GM23338 (cell line): ENCODE measurements at regions not wholly inside any gene's neighbourhood (a gene's known extent, or its start where the extent isn't known, plus 50 kb on each side); places are given as distances from the start of the nearest gene placed in this dataset.

Source experiments
- ATAC-seq: fragments of 200-7000 bp; cut with Tn5 transposase; 3 replicates; pipeline ENCODE4 v1.9.1; 2020
- DNase-seq: peaks from one replicate; pipeline ENCODE4 v3.0.0-alpha.2; 2015; ENCODE audit warnings: low spot score
- H2AFZ ChIP-seq: fragments of 200-600 bp; sonication (generic); 2 replicates; pipeline ENCODE4 v1.8.0; 2016; ENCODE audit warnings: antibody characterized with exemption, mild to moderate bottlenecking, moderate library complexity
- H3F3A ChIP-seq: fragments of 200-600 bp; sonication (generic); replicated peaks from 2 replicates; pipeline ENCODE4 v1.8.0; 2017; ENCODE audit warnings: antibody characterized with exemption, mixed run types, low read depth
- H3K27ac ChIP-seq: fragments of 200-600 bp; sonication (generic); 2 replicates; pipeline ENCODE4 v1.6.1; 2016; ENCODE audit warnings: low read depth
- H3K27me3 ChIP-seq: fragments of 200-600 bp; sonication (generic); 2 replicates; pipeline ENCODE4 v1.8.0; 2016; ENCODE audit warnings: mild to moderate bottlenecking, mixed run types, moderate library complexity; ENCODE audit not compliant: insufficient read depth
- H3K36me3 ChIP-seq: fragments of 200-600 bp; sonication (generic); 2 replicates; pipeline ENCODE4 v1.8.0; 2016; ENCODE audit warnings: mild to moderate bottlenecking; ENCODE audit not compliant: insufficient read depth
- H3K4me1 ChIP-seq: fragments of 200-600 bp; sonication (generic); 2 replicates; pipeline ENCODE4 v1.8.0; 2016; ENCODE audit warnings: mild to moderate bottlenecking, moderate library complexity; ENCODE audit not compliant: insufficient read depth
- H3K4me2 ChIP-seq: fragments of 200-600 bp; sonication (generic); 2 replicates; pipeline ENCODE4 v1.7.1; 2017; ENCODE audit warnings: mixed run types
- H3K4me3 ChIP-seq: fragments of 200-600 bp; sonication (generic); 2 replicates; pipeline ENCODE4 v1.6.1; 2016; ENCODE audit warnings: mixed run types
- H3K79me2 ChIP-seq: fragments of 200-600 bp; sonication (generic); replicated peaks from 2 replicates; pipeline ENCODE4 v1.8.0; 2017; ENCODE audit warnings: mild to moderate bottlenecking; ENCODE audit not compliant: insufficient read depth
- H3K9me2 ChIP-seq: fragments of 200-600 bp; sonication (generic); 2 replicates; pipeline ENCODE4 v1.8.0; 2017; ENCODE audit not compliant: insufficient read depth
- H4K20me1 ChIP-seq: fragments of 200-600 bp; sonication (generic); replicated peaks from 2 replicates; pipeline ENCODE4 v1.8.0; 2017; ENCODE audit warnings: mild to moderate bottlenecking; ENCODE audit not compliant: insufficient read depth
- H3K27ac Mint-ChIP-seq: 2 replicates; pipeline ENCODE4 v1.8.0; 2020; ENCODE audit warnings: inconsistent platforms, mild to moderate bottlenecking, moderate library complexity, mixed read lengths
- H3K27me3 Mint-ChIP-seq: 3 replicates; pipeline ENCODE4 v1.8.0; 2022; ENCODE audit warnings: low read depth, mild to moderate bottlenecking, moderate library complexity, mixed read lengths, inconsistent platforms; ENCODE audit not compliant: insufficient read depth, poor library complexity
- H3K36me3 Mint-ChIP-seq: 3 replicates; pipeline ENCODE4 v1.8.0; 2021; ENCODE audit warnings: low read depth, mild to moderate bottlenecking, inconsistent platforms, moderate library complexity, mixed read lengths
- H3K4me1 Mint-ChIP-seq: 3 replicates; pipeline ENCODE4 v1.8.0; 2020; ENCODE audit warnings: mild to moderate bottlenecking, inconsistent platforms, mixed read lengths
- H3K4me3 Mint-ChIP-seq: 3 replicates; pipeline ENCODE4 v1.8.0; 2021; ENCODE audit warnings: moderate library complexity, mild to moderate bottlenecking, inconsistent platforms, mixed read lengths
- H3K9me3 Mint-ChIP-seq: 3 replicates; pipeline ENCODE4 v1.8.0; 2020; ENCODE audit warnings: moderate library complexity, mild to moderate bottlenecking, inconsistent platforms, mixed read lengths
- CREB1 ChIP-seq: fragments of 250-450 bp; sonication (Bioruptor Pico); IDR thresholded peaks from 2 replicates; pipeline ENCODE4 v1.5.0; 2020; ENCODE audit warnings: low read depth, mild to moderate bottlenecking, moderate library complexity
- EZH2 ChIP-seq: fragments of 200-600 bp; sonication (generic); IDR thresholded peaks from one replicate; pipeline ENCODE4 v1.8.0; 2017; ENCODE audit warnings: antibody characterized with exemption, mild to moderate bottlenecking, low read depth; ENCODE audit not compliant: unreplicated experiment
- EZH2phosphoT487 ChIP-seq: fragments of 200-600 bp; sonication (generic); IDR thresholded peaks from one replicate; pipeline ENCODE4 v1.8.1; 2018; ENCODE audit warnings: antibody characterized with exemption; ENCODE audit not compliant: unreplicated experiment
- JUNB ChIP-seq: IDR thresholded peaks from one replicate; pipeline ENCODE4 v1.6.1; 2016; ENCODE audit warnings: antibody characterized with exemption; ENCODE audit not compliant: unreplicated experiment
- NANOG ChIP-seq: IDR thresholded peaks from 2 replicates; pipeline ENCODE4 v1.6.1; 2016; ENCODE audit warnings: antibody characterized with exemption, borderline replicate concordance
- POLR2AphosphoS5 ChIP-seq: IDR thresholded peaks from 2 replicates; pipeline ENCODE4 v1.6.1; 2016; ENCODE audit warnings: antibody characterized with exemption, low read depth
- STAT1 ChIP-seq: IDR thresholded peaks from one replicate; pipeline ENCODE4 v1.6.1; 2016; ENCODE audit warnings: antibody characterized with exemption; ENCODE audit not compliant: unreplicated experiment
- ZNF114 ChIP-seq: fragments of 250-450 bp; sonication (Bioruptor Pico); IDR thresholded peaks from 2 replicates; pipeline ENCODE4 v1.5.0; 2020; ENCODE audit warnings: mild to moderate bottlenecking, moderate library complexity
- ZNF331 ChIP-seq: fragments of 250-450 bp; sonication (Bioruptor Pico); IDR thresholded peaks from 2 replicates; pipeline ENCODE4 v1.5.0; 2020; ENCODE audit warnings: low read depth, mild to moderate bottlenecking, moderate library complexity
- TF ChIP-seq, protein P1 (sequence below): fragments of 250-450 bp; sonication (Bioruptor Pico); IDR thresholded peaks from 2 replicates; pipeline ENCODE4 v1.5.0; 2020; ENCODE audit warnings: mild to moderate bottlenecking, moderate library complexity
- TF ChIP-seq, protein P2 (sequence below): IDR thresholded peaks from one replicate; pipeline ENCODE4 v1.6.1; 2018; ENCODE audit warnings: antibody characterized with exemption; ENCODE audit not compliant: unreplicated experiment
- TF ChIP-seq, protein P3 (sequence below): IDR thresholded peaks from 2 replicates; pipeline ENCODE4 v1.6.1; 2016; ENCODE audit warnings: antibody characterized with exemption
- TF ChIP-seq, protein P4 (sequence below), 2 experiments: fragments of 200-600 bp in 1 of 2; sonication (generic) in 1 of 2; conservative IDR thresholded peaks; 2 replicates each; pipeline versions ENCODE4 v1.5.1 to v1.6.1; 2016 to 2017; ENCODE audit warnings: antibody characterized with exemption in 2 of 2, low read depth in 2 of 2, mild to moderate bottlenecking in 2 of 2, moderate library complexity in 1 of 2

DNA sequence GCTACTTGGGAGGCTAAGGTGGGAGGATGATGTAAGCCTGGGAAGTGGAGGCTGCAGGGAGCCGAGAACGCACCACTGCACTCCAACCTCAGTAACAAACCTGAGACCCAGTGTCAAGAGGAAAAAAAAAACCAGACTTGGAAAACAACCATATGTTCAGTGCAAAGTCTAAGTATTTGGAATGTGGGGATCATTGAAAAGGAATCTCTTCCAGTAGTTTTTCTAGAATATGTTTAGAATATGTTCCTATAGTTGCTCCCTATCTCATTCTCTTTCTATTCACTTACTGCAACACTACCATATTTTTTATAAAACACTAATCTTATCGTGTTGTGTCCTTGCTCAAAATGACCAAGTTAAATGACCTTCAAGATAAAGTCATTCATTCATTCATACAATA, 423.5 kb upstream of the SOX5 start:
- no peak for ATAC-seq
- Mint-ChIP-seq H3K9me3 (no peaks in the 10 kb centered on the region; the same call in 2 of the 3 replicates), H3K4me1 (peaks cover 5% of the 10 kb centered on the region)

More for the DNA sequence above, 423.5 kb upstream of the SOX5 start:
- Histone ChIP-seq H3K36me3 (no peaks in the 10 kb centered on the region), H3K27me3 (no peaks in the 10 kb centered on the region), H3K79me2 (no peaks in the 10 kb centered on the region), H3F3A (no peaks in the 10 kb centered on the region), H3K27ac (no peak overlapping the region), H3K4me3 (no peak overlapping the region), H3K9me2 (0 out of 2 replicates have a peak, but pooled peaks cover 2% of the 10 kb centered on the region), H4K20me1 (no peaks in the 10 kb centered on the region), H3K4me2 (no peak overlapping the region), H3K4me1 (peaks cover 8% of the 10 kb centered on the region), H2AFZ (no peak overlapping the region)
- TF ChIP-seq, protein P1, sequence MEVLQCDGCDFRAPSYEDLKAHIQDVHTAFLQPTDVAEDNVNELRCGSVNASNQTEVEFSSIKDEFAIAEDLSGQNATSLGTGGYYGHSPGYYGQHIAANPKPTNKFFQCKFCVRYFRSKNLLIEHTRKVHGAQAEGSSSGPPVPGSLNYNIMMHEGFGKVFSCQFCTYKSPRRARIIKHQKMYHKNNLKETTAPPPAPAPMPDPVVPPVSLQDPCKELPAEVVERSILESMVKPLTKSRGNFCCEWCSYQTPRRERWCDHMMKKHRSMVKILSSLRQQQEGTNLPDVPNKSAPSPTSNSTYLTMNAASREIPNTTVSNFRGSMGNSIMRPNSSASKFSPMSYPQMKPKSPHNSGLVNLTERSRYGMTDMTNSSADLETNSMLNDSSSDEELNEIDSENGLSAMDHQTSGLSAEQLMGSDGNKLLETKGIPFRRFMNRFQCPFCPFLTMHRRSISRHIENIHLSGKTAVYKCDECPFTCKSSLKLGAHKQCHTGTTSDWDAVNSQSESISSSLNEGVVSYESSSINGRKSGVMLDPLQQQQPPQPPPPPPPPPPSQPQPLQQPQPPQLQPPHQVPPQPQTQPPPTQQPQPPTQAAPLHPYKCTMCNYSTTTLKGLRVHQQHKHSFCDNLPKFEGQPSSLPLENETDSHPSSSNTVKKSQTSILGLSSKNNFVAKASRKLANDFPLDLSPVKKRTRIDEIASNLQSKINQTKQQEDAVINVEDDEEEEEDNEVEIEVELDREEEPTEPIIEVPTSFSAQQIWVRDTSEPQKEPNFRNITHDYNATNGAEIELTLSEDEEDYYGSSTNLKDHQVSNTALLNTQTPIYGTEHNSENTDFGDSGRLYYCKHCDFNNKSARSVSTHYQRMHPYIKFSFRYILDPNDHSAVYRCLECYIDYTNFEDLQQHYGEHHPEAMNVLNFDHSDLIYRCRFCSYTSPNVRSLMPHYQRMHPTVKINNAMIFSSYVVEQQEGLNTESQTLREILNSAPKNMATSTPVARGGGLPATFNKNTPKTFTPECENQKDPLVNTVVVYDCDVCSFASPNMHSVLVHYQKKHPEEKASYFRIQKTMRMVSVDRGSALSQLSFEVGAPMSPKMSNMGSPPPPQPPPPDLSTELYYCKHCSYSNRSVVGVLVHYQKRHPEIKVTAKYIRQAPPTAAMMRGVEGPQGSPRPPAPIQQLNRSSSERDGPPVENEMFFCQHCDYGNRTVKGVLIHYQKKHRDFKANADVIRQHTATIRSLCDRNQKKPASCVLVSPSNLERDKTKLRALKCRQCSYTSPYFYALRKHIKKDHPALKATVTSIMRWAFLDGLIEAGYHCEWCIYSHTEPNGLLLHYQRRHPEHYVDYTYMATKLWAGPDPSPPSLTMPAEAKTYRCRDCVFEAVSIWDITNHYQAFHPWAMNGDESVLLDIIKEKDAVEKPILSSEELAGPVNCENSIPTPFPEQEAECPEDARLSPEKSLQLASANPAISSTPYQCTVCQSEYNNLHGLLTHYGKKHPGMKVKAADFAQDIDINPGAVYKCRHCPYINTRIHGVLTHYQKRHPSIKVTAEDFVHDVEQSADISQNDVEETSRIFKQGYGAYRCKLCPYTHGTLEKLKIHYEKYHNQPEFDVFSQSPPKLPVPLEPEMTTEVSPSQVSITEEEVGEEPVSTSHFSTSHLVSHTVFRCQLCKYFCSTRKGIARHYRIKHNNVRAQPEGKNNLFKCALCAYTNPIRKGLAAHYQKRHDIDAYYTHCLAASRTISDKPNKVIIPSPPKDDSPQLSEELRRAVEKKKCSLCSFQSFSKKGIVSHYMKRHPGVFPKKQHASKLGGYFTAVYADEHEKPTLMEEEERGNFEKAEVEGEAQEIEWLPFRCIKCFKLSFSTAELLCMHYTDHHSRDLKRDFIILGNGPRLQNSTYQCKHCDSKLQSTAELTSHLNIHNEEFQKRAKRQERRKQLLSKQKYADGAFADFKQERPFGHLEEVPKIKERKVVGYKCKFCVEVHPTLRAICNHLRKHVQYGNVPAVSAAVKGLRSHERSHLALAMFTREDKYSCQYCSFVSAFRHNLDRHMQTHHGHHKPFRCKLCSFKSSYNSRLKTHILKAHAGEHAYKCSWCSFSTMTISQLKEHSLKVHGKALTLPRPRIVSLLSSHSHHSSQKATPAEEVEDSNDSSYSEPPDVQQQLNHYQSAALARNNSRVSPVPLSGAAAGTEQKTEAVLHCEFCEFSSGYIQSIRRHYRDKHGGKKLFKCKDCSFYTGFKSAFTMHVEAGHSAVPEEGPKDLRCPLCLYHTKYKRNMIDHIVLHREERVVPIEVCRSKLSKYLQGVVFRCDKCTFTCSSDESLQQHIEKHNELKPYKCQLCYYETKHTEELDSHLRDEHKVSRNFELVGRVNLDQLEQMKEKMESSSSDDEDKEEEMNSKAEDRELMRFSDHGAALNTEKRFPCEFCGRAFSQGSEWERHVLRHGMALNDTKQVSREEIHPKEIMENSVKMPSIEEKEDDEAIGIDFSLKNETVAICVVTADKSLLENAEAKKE (CRISPR knock-in tag) = no peak
- TF ChIP-seq, protein P2, sequence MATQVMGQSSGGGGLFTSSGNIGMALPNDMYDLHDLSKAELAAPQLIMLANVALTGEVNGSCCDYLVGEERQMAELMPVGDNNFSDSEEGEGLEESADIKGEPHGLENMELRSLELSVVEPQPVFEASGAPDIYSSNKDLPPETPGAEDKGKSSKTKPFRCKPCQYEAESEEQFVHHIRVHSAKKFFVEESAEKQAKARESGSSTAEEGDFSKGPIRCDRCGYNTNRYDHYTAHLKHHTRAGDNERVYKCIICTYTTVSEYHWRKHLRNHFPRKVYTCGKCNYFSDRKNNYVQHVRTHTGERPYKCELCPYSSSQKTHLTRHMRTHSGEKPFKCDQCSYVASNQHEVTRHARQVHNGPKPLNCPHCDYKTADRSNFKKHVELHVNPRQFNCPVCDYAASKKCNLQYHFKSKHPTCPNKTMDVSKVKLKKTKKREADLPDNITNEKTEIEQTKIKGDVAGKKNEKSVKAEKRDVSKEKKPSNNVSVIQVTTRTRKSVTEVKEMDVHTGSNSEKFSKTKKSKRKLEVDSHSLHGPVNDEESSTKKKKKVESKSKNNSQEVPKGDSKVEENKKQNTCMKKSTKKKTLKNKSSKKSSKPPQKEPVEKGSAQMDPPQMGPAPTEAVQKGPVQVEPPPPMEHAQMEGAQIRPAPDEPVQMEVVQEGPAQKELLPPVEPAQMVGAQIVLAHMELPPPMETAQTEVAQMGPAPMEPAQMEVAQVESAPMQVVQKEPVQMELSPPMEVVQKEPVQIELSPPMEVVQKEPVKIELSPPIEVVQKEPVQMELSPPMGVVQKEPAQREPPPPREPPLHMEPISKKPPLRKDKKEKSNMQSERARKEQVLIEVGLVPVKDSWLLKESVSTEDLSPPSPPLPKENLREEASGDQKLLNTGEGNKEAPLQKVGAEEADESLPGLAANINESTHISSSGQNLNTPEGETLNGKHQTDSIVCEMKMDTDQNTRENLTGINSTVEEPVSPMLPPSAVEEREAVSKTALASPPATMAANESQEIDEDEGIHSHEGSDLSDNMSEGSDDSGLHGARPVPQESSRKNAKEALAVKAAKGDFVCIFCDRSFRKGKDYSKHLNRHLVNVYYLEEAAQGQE = no peak
- no peak for TF ChIP-seq NANOG
- TF ChIP-seq CREB1 (CRISPR knock-in tag) = no peak
- TF ChIP-seq ZNF331 (CRISPR knock-in tag) = no peak
- TF ChIP-seq JUNB = no peak
- TF ChIP-seq, protein P3, sequence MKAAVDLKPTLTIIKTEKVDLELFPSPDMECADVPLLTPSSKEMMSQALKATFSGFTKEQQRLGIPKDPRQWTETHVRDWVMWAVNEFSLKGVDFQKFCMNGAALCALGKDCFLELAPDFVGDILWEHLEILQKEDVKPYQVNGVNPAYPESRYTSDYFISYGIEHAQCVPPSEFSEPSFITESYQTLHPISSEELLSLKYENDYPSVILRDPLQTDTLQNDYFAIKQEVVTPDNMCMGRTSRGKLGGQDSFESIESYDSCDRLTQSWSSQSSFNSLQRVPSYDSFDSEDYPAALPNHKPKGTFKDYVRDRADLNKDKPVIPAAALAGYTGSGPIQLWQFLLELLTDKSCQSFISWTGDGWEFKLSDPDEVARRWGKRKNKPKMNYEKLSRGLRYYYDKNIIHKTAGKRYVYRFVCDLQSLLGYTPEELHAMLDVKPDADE = no peak
- no peak for TF ChIP-seq ZNF114 (CRISPR knock-in tag)
- TF ChIP-seq EZH2 = no peak
- no peak for TF ChIP-seq POLR2AphosphoS5
- TF ChIP-seq STAT1 = no peak
- no peak for TF ChIP-seq EZH2phosphoT487
- TF ChIP-seq, protein P4, sequence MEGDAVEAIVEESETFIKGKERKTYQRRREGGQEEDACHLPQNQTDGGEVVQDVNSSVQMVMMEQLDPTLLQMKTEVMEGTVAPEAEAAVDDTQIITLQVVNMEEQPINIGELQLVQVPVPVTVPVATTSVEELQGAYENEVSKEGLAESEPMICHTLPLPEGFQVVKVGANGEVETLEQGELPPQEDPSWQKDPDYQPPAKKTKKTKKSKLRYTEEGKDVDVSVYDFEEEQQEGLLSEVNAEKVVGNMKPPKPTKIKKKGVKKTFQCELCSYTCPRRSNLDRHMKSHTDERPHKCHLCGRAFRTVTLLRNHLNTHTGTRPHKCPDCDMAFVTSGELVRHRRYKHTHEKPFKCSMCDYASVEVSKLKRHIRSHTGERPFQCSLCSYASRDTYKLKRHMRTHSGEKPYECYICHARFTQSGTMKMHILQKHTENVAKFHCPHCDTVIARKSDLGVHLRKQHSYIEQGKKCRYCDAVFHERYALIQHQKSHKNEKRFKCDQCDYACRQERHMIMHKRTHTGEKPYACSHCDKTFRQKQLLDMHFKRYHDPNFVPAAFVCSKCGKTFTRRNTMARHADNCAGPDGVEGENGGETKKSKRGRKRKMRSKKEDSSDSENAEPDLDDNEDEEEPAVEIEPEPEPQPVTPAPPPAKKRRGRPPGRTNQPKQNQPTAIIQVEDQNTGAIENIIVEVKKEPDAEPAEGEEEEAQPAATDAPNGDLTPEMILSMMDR (conservative IDR thresholded peaks at IDR 0.05; ENCODE audit: low read depth in 2 of 2) = no peak
- H3K27ac Mint-ChIP-seq = no peak overlapping the region
- DNase-seq = no peak
- H3K4me3 Mint-ChIP-seq = no peak overlapping the region
- no peaks in the 10 kb centered on the region for H3K27me3 Mint-ChIP-seq
- H3K36me3 Mint-ChIP-seq = no peaks in the 10 kb centered on the region
